GM10266 (cell line): ENCODE measurements at regions not wholly inside any gene's neighbourhood (a gene's known extent, or its start where the extent isn't known, plus 50 kb on each side); places are given as distances from the start of the nearest gene placed in this dataset.
"Not testable (repeated sequence)": the region's sequence is repeated elsewhere in the genome, so short reads cannot be mapped to it uniquely, and the experiment has no call there.

ENCODE experiments used
- DNase-seq: peaks from one replicate; pipeline ENCODE4 v3.0.0; 2012; ENCODE audit errors: extremely low spot score
- TF ChIP-seq, protein P1 (sequence below): IDR thresholded peaks from 2 replicates; pipeline ENCODE4 v1.5.1; 2012; ENCODE audit warnings: mild to moderate bottlenecking, low read depth; ENCODE audit not compliant: control insufficient read depth, insufficient read depth; ENCODE audit errors: missing control alignments

DNA sequence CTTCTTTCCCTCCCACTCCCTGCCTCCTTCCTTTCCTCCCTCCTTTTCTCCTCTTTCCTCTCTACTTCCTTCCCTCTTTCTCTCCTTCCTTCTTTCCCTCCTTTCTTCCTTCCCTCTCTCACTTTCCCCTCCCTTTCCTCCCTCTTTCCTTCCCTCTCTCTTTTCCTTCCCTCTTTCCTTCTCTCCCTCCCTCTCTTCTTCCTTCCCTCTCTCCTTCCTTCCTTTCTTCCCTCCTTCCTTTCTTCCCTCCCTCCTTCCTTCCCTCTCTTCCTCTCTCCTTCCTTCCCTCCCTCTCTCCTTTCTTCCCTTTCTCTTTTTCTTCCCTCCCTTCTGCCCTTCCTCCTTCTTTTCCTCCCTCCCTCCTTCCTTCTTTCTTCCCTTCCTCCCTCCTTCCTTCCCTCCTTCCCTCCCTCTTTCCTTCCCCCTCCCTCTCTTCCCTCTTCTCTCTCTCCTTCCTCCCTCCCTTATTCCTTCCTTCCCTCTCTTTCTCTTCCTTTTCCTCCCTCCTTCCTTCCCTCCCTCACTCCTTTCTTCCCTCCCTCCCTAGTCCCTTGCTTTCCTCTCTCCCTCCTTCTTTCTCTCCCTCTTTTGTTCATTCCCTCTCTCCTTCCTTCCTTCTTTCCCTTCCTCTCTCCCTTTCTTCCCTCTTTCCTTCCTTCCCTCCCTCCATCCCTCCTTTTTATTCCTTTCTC is 443.9 kb downstream of the ZNF536 start:
- DNase-seq: no peak
- TF ChIP-seq, protein P1, sequence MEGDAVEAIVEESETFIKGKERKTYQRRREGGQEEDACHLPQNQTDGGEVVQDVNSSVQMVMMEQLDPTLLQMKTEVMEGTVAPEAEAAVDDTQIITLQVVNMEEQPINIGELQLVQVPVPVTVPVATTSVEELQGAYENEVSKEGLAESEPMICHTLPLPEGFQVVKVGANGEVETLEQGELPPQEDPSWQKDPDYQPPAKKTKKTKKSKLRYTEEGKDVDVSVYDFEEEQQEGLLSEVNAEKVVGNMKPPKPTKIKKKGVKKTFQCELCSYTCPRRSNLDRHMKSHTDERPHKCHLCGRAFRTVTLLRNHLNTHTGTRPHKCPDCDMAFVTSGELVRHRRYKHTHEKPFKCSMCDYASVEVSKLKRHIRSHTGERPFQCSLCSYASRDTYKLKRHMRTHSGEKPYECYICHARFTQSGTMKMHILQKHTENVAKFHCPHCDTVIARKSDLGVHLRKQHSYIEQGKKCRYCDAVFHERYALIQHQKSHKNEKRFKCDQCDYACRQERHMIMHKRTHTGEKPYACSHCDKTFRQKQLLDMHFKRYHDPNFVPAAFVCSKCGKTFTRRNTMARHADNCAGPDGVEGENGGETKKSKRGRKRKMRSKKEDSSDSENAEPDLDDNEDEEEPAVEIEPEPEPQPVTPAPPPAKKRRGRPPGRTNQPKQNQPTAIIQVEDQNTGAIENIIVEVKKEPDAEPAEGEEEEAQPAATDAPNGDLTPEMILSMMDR: no peak

DNA sequence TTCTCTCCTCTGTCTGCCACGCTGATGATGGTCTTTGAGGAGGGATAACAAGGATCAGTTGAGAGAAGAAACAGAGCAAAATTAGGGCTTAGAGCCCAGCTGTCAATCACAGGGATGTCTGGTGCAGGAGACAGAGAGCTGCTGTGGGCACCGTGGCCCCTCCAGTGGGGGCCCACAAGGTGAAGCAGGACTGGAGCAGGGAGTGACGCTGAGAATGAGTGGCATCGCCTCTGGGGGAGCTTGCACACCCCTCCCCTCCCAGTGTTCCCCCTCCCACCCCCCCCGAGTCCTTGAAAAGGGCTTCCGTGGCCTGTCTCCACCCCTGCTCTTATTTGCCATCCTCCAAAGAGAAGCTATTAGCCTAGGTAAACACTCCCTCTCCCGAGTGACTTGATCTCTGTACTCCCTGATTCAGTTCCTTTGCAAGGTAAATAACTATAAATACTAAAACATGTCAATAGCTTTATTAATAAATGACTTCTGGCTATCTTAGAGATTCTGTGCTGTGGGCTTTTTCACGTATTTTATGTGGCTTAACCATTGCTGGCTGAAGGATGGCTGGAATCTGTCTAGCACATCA is 440.0 kb downstream of the ZNF536 start:
- TF ChIP-seq, protein P1: no peak
- no peak for DNase-seq

DNA sequence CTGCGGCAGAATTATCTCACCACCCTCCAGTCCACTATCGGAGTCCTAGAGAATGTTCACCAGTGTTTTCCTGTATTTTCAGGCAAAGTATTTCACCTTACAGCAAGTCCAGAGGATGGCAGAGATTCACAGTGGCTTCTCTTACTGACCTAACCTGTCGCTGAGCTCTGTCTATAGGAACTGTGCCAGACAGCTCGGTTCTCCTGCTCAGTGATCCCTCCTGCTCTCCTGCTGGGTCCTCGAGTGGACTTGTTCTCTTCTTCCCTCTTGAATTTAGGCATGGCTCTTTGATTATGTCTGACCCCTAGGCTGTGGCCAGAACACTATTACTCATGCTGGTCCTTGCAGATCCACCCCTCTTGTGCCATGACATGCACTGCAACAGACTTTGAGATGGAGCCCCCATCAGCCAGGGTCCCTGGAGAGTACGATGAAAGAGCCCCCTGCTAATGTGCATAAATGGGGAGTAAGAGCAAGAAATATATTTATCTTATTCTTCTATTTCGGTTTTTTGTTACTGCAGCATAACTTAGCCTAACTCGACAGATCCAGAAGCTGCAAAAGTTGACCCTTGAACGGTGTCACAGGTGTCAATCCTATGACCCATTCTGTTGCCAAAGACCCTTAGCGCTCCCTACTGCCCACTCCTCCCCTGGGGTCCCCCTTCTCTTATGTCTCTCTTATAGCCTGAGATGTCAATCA is 439.4 kb downstream of the ZNF536 start:
- TF ChIP-seq, protein P1: no peak
- no peak for DNase-seq

DNA sequence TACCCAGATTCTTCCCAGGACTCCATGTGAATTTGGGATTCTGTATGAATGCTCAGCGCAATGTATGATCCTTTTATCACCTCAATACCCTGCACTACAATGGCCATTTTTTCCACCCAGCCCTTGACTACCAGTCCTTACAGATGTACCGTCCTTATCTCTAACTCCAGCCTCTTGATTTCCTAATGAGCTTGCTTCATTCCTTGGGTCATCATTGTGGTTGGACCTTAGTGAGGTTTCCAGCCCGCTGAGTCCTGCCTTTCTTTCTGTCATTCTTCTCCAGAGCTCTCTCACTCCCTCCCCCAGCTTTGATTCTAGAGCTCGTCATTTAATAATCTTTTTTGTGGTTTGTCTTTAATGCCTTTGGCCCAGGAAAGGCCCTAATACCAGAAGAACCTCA is 438.5 kb downstream of the ZNF536 start:
- no peak for DNase-seq
- TF ChIP-seq, protein P1: no peak

DNA sequence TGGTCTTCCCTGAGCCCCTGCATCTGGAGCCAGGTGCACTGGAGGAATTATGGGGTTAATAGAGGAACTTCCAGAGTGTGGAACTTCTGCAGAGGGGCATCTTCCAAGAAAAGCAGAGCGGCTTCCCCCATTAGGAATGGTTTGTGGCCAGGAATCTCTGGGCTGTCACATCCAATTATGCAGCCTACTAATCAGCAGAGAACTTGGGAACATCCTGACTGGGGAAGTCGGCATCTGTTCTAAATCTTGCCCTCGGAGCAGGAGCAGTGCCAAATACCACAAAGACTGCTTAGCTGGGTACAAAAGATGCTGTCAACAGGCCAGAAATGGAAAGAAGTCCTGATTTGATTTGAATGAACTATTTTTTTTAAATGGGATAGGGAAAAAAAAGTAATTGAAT is 435.1 kb downstream of the ZNF536 start:
- DNase-seq: no peak
- TF ChIP-seq, protein P1: no peak

DNA sequence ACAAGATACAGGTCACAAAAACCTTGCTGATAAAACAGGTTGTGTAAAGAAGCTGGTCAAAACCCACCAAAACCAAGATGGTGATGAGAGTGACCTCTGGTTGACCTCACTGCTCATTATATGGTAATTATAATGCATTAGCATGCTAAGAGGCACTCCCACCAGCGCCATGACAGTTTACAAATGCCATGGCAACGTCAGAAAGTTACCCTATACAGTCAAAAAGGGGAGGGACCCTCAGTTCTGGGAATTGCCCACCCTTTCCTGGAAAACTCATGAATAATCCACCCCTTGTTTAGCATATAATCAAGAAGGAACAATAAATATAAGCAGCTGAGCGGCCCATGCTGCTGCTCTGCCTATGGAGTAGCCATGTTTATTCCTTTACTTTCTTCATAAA is 434.1 kb downstream of the ZNF536 start:
- DNase-seq: no peak
- TF ChIP-seq, protein P1: no peak

DNA sequence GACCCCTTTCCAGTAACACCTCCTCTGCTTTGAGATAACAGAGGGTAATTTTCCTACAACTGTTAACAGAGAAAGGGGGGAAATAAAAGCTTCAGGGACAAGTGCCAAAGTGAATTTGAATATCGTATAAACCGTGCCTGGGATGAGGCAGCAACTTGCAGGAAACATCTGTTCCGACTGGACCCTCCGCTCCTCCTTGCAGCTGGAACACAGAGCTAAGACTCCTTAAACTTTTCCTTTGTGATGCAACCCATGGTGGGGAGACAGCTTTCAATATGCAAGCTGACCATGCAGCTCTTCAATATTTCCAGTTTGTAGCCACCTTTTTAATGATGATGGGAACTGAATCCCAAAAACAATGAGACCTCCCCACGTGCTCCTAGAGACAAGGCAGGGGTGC is 432.6 kb downstream of the ZNF536 start:
- TF ChIP-seq, protein P1: no peak
- DNase-seq: no peak

DNA sequence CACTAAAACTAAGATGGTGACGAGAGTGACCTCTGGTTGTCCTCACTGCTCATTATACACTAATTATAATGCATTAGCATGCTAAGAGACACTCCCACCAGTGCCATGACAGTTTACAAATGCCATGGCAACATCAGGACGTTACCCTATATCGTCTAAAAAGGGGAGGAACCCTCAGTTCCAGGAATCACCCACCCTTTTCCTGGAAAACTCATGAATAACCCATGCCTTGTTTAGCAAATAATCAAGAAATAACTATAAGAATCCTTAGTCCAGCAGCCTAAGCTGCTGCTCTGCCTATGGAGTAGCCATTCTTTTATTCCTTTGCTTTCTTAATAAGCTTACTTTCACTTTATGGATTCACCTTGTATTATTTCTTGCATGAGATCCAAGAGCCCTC is 432.1 kb downstream of the ZNF536 start:
- DNase-seq: not testable (repeated sequence)
